Suppressor macrophage treated with lipopolysaccharide for 4 hours (primary cell): ENCODE measurements at regions not wholly inside any gene's neighbourhood (a gene's known extent, or its start where the extent isn't known, plus 50 kb on each side); places are given as distances from the start of the nearest gene placed in this dataset.

Source experiments
- DNase-seq: peaks from one replicate; pipeline ENCODE4 v3.0.0-alpha.2; 2020

GRCh38 chr9:99401680-99402504 lies 179.8 kb downstream of the SEC61B start:
- DNase-seq, result no peak

- DNase-seq, result no peak
Observed at GRCh38 chr9:99403371-99403770, 181.3 kb downstream of the SEC61B start.

- peak; percentile 44 for DNase-seq
Observed at GRCh38 chr9:99405359-99405758, 183.3 kb downstream of the SEC61B start.

- no peak for DNase-seq
Observed at GRCh38 chr9:99406939-99407338, 184.9 kb downstream of the SEC61B start.

- no peak for DNase-seq
Observed at GRCh38 chr9:99411068-99411467, 189.0 kb downstream of the SEC61B start.

- DNase-seq, result no peak
Observed at GRCh38 chr9:99411479-99412115, 189.5 kb downstream of the SEC61B start.

- DNase-seq, result no peak
Observed at GRCh38 chr9:99412606-99413005, 190.5 kb downstream of the SEC61B start.

- no peak for DNase-seq
Observed at GRCh38 chr9:99414321-99414720, 192.2 kb downstream of the SEC61B start.

GRCh38 chr9:99415606-99416005 lies 193.5 kb downstream of the SEC61B start:
- DNase-seq, result no peak

GRCh38 chr9:99416007-99416406 lies 193.9 kb downstream of the SEC61B start:
- DNase-seq, result peak; percentile 47

GRCh38 chr9:99419070-99419469 lies 197.0 kb downstream of the SEC61B start:
- DNase-seq, result peak; percentile 59

- no peak for DNase-seq
Observed at GRCh38 chr9:99421369-99421768, 199.3 kb downstream of the SEC61B start.

GRCh38 chr9:99425124-99425523 lies 203.0 kb downstream of the SEC61B start:
- DNase-seq, result no peak

GRCh38 chr9:99425923-99426842 lies 204.1 kb downstream of the SEC61B start:
- DNase-seq, result no peak

- DNase-seq, result no peak
Observed at GRCh38 chr9:99427260-99427659, 205.2 kb downstream of the SEC61B start.

- DNase-seq, result peak; percentile 94
Observed at GRCh38 chr9:99430301-99430700, 208.2 kb downstream of the SEC61B start.

- DNase-seq, result no peak
Observed at GRCh38 chr9:99431103-99431502, 209.0 kb downstream of the SEC61B start.

GRCh38 chr9:99432075-99432474 lies 210.0 kb downstream of the SEC61B start:
- DNase-seq, result no peak

- DNase-seq, result no peak
Observed at GRCh38 chr9:99433095-99433494, 211.0 kb downstream of the SEC61B start.

- DNase-seq, result peak; percentile 93
Observed at GRCh38 chr9:99433555-99433954, 211.5 kb downstream of the SEC61B start.

GRCh38 chr9:99436616-99437015 lies 214.5 kb downstream of the SEC61B start:
- DNase-seq, result no peak

- DNase-seq, result no peak
Observed at GRCh38 chr9:99437145-99437544, 215.1 kb downstream of the SEC61B start.

- DNase-seq, result no peak
Observed at GRCh38 chr9:99438596-99438995, 216.5 kb downstream of the SEC61B start.
